D721Med (cell line): ENCODE measurements at regions not wholly inside any gene's neighbourhood (a gene's known extent, or its start where the extent isn't known, plus 50 kb on each side); places are given as distances from the start of the nearest gene placed in this dataset.

Experiments
- DNase-seq: peaks from one replicate; pipeline ENCODE4 v3.0.0; 2011; ENCODE audit warnings: low spot score; ENCODE audit not compliant: insufficient read length
- FAIRE-seq: peaks from 2 replicates; lab custom pipeline; 2011; peaks lifted over from hg19 to GRCh38; lab: Jason Lieb, UNC
- CTCF ChIP-seq: IDR thresholded peaks from 2 replicates; pipeline ENCODE4 v1.5.1; 2012; ENCODE audit warnings: mild to moderate bottlenecking, control low read depth; ENCODE audit not compliant: insufficient read depth; ENCODE audit errors: missing control alignments

DNA sequence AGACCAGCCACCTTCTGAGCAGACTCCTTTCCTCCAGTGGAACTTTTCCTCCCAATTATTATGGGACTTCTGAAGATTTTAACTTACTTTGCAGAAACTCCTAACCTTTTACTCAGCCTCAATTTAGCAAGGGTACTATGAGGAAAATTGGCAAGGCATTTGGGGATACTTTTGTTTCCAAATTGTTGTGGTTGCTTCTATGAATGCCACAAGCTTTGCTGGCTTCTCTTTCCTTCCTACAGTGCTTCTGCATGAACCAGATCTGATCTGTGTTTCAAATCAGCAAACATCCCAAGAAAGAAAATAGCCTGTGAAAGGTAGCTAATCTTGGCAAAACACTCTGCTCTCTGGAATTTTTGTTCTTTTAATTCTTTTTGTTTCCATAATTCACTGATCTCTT is 57.3 kb upstream of the TAF11L2 start:
- no peak for FAIRE-seq
- no peak for DNase-seq
- no peak for TF ChIP-seq CTCF

DNA sequence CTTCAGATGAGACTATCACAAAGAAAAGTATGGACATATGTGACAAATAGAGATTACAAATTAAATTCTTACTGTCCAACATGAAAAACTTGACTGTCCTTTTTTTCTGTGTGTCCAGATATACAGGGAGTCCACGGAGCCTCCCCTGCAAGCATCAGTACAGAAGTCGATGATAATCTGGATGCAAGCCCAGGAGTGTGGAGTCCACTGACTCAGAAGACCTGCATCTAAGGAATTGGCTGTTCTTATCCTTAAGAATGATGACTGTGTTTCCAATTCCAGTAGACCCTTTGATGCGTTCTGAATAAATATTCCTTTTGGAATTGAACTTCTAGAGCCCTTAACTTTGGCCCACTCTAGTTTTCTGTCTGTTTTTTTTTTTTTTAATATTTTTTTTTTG is 56.7 kb upstream of the TAF11L2 start:
- FAIRE-seq, result no peak

DNA sequence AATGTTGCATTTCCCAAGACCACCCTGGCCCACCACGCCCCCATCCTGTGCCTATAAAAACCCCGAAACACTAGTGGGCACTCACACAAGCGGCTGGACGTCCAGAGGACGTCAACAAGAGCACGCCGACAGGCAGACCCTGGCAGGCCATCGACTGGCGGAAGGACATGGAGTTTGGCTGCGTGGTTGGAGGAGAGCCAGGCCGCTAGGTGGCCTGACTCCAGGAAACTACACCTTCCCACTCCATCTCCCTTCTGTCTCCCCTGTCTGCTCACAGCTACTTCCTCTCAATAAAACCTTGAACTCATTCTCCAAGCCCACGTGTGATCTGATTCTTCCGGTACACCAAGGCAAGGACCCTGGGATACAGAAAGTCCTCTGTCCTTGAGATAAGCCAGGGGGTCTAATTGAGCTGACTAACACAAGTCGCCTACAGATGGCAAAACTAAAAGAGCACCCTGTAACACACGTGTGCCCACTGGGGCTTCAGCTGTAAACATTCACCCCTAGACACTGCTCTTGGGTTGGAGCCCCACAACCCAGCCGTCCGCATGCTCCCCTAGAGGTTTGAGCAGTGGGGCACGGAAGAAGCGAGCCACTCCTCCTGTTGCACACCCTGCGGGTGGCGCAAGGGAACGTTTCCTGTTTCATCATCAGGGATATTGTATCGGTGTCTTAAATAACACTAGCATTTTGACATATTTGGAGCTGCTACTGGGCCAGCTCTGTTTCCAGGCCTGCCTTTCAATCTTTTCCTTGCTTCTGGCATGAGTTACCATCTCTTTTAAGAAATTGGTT is 54.5 kb upstream of the TAF11L2 start:
- no peak for TF ChIP-seq CTCF
- no peak for DNase-seq
- FAIRE-seq, result no peak

More for the DNA sequence above, 56.7 kb upstream of the TAF11L2 start:
- no peak for DNase-seq
- no peak for TF ChIP-seq CTCF

GRCh38 chr5:17444496-17444895 is 53.5 kb upstream of the TAF11L2 start:
- DNase-seq (no peak), FAIRE-seq (no peak)
- no peak for TF ChIP-seq CTCF

- no peak for TF ChIP-seq CTCF
- FAIRE-seq, result no peak
- DNase-seq, result no peak
Observed at GRCh38 chr5:17445185-17445584, 52.8 kb upstream of the TAF11L2 start.
